GM18520 (cell line): ENCODE measurements at regions not wholly inside any gene's neighbourhood (a gene's known extent, or its start where the extent isn't known, plus 50 kb on each side); places are given as distances from the start of the nearest gene placed in this dataset.

Experiments used
- ATAC-seq: cut with Tn5 transposase; IDR thresholded peaks from one replicate; pipeline ENCODE4 v1.9.1; 2021; ENCODE audit not compliant: unreplicated experiment

DNA sequence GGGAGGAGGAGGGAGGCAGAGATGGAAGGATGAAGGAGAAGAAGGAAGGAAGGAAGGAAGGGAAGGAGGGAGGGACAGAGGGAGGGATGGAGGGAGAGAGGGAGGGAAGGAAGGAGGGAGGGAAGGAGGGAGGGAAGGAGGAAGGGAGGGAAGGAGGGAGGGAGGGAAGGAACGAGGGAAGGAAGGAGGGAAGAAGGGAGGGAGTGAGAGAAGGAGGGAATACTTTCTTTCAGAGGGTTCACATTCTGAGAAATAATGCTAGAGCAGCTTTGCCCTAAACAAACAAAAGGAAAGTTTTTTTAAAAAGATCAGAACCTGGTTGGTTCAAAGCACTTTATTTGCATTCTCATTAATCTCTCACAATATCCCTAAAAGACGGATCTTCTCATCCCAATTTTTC is 96.1 kb upstream of the NXT1 start:
- ATAC-seq, result no peak

DNA sequence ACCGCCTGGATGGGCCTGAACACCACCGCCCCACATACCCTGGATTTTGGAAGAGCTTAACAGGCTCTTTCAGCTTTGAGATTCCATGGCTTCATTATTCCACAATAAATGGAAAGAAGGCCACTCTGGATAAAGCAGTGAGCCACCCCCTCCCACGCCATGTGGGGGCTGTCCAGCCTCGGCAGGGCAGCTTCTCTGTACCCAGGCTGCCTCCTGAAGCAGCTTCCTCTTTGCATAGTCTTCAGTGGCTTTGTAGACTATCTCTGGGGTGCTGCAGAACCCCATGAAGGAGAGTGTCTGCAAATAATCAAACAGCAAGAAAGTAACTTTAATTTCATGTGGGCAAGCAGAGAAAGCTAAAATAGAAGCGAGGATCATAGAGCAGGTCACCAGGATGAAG is 96.6 kb upstream of the NXT1 start:
- ATAC-seq, result no peak

GRCh38 chr20:23253524-23253923 is 97.1 kb upstream of the NXT1 start:
- ATAC-seq, result no peak

DNA sequence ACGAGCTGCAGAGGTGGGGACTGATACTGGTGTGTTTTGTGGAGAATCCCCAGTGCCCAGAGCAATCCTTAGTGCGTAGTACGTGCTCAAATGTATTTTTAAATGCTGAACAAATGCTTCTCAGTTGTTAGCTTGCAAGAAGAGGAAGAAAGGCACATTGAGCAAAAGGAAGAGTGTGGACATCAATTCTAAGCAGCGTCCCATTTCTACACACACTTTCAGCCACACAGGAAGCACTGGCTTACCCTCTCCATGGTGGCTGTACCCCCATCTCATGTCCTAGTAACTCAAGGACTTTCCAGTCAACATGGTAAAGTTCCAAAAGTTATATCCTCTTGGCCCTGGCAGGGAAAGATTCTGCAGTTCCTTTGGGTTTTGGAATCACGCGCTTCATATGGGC is 98.8 kb upstream of the NXT1 start:
- no peak for ATAC-seq

GRCh38 chr20:23249541-23249940 is 101.0 kb upstream of the NXT1 start:
- ATAC-seq, result no peak

DNA sequence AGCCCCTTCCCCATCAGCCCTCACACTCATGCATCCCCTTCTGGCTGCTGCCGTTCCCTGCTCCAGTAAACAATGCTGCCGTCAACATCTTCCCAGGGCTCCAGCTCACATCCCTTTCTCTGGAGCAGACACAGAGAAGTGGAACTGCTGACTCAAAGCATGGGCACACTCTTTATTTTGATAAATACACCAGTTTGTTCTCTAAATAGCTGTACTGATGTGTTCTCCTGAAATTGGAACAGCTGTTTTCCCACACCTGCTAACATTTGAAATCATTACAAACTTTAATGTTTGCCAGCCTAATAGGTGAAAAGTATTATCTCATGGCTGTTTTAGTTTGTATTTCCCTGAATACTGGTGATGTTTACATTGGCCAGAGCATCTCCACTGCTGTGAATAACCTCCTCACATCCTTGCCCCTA is 102.1 kb upstream of the NXT1 start:
- no peak for ATAC-seq

DNA sequence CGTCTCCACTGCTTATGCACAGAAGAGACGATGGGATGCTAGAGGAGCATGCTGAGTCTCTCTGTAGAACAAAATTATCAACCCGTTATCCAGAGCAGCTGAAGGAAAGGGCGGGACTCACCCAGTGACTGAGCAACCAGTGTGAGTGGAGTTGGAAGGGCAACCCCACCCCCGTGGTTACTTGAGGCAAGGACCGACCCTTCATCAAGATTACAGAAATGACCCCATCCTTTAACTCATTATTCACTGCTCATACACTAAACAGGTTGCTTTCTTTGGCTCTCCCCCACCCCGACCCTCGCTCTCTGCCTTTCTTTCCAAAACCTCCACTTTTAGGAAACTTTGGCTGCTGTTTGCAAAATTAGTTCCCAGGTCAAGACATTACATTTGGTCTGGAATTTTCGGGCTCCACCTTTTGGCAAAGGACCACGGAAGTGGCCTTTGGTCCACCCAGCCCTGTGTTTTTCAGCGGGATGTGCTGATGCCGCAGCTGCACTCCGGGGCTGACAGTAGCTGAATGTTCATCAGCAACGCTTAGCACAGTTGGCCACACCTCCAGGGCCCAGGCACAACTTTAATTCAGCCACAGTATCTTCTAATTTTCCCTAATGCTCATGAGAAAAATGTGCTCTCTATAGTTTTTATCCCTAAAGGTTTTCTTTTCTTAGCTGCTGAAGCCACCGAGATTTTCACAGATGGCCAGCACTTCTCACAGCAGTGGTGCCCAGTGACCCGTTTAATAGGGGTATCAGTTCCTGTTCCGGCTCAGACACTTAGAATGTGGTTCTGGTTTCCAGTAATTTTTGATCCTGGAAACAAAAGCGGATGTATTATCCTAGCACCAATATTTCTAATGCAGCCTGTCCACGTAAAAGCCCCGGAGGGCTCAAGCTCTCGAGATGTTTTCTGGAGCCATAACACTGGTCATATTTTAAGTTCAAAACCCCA is 103.6 kb upstream of the NXT1 start:
- ATAC-seq, result no peak

- ATAC-seq, result peak; percentile 73
Measured at GRCh38 chr20:23245553-23246181, 104.9 kb upstream of the NXT1 start.

DNA sequence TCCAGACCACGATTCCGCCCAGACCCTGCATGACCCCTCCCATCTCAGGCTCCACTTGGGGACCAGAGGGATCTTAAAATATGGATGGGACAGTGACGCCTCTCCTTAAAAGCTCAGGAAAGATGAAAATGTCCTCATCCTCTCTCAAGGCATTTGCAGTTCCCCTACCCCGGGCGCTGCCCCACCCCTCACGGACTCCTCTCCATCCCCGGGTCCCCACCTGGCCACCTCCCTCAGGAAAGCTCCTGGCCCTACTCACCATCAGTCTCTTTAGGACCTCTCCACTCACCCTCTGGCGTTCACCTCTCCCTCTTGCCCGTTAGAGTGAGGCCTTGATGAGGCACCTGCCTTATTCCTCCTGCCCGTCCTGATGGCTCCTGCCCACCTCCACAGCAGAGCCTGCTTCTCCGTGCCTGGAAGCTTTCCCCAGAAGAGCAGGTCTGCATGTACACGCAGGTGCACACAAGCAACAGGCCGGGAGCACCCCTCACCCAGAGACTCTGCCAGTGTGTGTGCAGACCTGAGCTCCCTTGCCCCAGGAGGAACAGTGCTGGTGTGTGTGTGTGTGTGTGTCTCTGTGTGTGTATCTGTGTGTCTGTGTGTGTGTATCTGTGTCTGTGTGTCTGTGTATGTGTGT is 105.6 kb upstream of the NXT1 start:
- ATAC-seq, result no peak

DNA sequence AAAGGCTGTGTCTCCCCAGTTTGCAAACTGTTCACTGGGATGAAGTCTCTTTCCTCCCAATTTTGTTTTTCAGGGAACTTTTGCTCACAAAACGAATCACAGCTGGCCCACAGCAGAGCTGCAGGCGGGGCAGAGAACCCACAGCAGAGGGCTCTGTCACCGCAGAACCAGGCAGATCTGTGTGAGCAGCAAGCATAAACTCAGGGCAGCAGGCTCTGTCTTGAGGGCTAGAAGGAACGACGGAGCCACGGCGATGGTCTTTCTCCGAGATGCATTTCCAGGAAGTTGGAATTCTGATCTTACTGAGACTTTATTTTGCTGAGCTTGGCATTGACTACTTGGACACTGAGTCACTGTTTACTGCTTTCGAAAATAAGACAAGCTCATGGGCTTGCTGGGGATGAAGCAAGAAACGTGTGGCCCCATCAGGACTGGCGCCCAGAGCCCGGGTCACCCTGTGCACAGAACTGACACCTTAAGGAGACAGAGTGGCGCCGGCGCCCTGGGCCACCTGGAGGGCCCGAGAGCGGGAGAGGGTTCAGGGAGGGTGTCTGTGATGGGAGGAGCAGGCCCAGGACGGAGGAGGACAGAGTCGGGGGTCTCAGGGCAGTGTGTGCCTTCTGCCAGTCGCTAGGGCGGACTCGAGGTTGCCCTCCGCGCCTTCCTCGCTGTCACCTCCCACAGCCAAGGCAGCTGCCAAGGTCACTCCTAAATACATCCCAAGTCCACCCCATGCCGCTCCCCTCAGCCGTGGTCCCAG is 106.3 kb upstream of the NXT1 start:
- no peak for ATAC-seq

GRCh38 chr20:23243791-23244155 is 106.8 kb upstream of the NXT1 start:
- ATAC-seq, result no peak

- no peak for ATAC-seq
Measured at GRCh38 chr20:23242556-23243180, 107.9 kb upstream of the NXT1 start.

DNA sequence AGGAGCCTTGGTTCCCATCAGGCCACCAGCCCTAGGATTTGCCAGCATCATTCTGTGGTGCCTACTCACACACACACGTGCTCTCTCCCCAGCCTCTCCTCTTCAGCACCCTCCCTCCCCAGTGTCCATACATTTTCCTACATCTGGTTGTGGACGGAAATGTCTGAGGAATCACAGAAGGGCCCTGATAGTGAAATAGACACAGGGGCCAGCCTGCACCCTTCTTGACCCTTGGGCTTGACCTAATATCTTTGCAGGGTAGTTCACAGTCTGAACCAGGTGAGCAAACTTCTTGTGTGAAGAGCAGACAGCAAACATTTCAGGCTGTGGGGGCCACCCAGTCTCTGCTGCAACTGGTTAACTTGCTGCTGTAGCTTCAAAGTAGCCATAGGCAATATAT is 108.5 kb upstream of the NXT1 start:
- ATAC-seq, result no peak

GRCh38 chr20:23241416-23241815 is 109.2 kb upstream of the NXT1 start:
- no peak for ATAC-seq

DNA sequence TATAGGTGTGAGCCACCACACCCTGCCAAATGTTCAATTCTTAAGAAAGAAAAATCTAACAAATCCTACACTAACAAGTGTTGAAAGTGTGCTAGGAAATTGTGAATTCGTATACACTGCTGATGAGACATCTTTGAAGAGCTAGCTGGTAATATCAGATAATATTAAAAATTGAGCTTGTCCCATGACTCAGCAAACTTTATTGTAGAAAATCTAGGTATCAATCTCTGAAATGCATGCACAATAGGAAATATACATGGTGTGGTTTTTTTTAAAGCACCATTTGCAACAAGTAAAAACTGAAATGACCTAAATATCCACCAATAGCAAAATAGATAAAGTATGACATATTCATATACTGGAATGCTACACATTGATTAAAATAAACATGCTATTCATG is 110.1 kb upstream of the NXT1 start:
- no peak for ATAC-seq

GRCh38 chr20:23237201-23237600 is 113.4 kb upstream of the NXT1 start:
- no peak for ATAC-seq

DNA sequence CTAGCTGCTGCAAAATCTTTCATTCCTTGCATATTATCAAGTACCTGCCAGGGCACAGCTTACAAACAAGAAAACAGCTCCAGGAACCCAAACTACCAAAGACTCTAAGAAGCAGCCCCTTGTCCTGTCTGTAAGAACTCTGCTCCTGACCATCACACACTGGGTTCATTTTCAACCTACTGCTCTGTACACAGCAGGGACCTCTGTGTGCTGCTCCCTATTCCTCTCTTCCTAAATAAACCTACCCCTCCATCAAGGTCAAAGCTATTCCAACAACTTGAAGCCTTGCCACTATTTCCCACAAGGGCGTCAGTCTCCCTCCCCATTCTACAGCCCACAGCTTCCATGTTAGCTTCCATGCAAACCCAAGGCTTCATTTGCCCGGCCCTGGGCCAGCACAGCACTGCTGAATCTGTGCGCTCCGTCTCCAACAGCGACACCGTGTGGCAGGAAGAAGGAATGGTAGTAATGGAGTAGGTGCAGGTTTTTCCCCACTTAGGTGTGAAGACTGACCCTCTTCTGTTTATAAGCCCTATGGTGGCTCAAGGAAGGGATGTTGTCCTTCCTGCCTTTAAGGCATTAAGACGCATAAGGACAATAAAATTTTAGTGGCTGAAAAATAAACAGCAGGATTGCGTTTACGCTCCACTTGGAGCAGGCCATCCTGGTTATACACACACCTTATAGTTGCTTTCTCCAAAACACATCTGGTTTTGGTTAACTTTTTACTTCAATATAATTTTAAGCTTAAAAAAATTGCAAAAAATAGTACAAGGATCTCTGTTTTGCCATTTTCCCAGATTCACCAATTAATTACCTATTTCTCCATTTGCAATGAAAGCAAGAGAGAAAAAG is 115.2 kb upstream of the NXT1 start:
- ATAC-seq, result no peak

DNA sequence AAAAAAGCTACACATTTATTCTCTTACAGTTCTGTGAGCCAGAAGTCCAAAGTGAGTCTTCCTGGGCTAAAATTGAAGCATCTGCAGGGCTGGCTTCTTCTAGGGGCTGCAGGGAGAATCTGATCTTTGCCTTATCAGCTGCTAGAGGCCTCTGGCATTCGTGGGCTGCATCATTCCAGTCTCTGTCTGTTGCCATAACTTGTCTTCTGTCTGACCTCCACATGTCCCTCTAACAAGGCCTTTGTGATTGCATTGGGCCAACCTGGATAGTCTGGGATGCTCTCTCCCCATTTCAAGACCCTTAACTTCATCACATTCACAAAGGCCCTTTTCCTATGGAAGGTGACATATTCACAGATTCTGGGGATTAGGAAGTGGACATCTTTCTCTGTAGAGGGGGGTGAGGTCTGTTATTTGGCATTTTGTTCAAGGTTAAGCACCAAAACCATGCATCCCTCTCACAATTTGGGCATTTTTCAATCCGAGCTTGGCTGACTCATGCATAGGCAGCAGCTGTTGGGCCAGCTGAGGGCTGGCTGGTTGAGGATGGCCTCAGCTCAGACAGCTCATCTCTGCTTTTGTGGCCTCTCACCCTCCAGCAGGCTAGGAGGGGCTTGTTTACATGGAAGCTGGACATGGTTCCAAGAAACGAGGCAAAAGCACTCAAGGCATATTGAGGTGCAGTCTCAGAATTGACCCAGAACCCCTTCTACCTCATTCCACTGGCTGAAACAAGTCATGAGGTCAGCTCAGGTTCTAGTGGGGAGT is 116.1 kb upstream of the NXT1 start:
- no peak for ATAC-seq

GRCh38 chr20:23233341-23233740 is 117.2 kb upstream of the NXT1 start:
- no peak for ATAC-seq
